Stimulated activated CD8-positive, alpha-beta memory T cell treated with anti-CD3 and anti-CD28 coated beads, Interleukin-15, amount 100 ng/mL, for 24 hours (primary cell): ENCODE measurements at regions not wholly inside any gene's neighbourhood (a gene's known extent, or its start where the extent isn't known, plus 50 kb on each side); places are given as distances from the start of the nearest gene placed in this dataset.
"Not testable (repeated sequence)": the region's sequence is repeated elsewhere in the genome, so short reads cannot be mapped to it uniquely, and the experiment has no call there.

Source experiments
- DNase-seq: peaks from one replicate; pipeline ENCODE4 v3.0.0-alpha.2; 2020; ENCODE audit warnings: low read depth

GRCh38 chr17:64772845-64773299, 110.8 kb upstream of the SMURF2 start:
- no peak for DNase-seq

GRCh38 chr17:64771980-64772844, 110.1 kb upstream of the SMURF2 start:
- no peak for DNase-seq

DNA sequence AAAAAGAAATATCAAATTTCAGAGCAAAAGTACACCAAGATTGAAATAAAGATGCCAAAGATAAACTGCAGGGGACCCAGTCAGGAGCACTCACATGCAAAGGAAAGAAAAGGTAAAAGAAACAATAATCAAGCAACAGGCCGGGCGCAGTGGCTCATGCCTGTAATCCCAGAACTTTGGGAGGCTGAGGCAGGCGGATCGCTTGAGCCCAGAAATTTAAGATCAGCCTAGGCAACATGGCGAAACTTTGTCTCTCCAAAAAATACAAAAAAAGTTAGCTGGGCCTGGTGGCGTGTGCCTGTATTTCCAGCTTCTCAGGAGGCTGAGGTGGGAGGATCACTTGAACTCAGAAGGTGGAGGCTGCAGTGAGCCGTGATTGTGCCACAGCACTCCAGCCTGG, 107.6 kb upstream of the SMURF2 start:
- no peak for DNase-seq

GRCh38 chr17:64767269-64767997, 105.3 kb upstream of the SMURF2 start:
- DNase-seq: no peak

DNA sequence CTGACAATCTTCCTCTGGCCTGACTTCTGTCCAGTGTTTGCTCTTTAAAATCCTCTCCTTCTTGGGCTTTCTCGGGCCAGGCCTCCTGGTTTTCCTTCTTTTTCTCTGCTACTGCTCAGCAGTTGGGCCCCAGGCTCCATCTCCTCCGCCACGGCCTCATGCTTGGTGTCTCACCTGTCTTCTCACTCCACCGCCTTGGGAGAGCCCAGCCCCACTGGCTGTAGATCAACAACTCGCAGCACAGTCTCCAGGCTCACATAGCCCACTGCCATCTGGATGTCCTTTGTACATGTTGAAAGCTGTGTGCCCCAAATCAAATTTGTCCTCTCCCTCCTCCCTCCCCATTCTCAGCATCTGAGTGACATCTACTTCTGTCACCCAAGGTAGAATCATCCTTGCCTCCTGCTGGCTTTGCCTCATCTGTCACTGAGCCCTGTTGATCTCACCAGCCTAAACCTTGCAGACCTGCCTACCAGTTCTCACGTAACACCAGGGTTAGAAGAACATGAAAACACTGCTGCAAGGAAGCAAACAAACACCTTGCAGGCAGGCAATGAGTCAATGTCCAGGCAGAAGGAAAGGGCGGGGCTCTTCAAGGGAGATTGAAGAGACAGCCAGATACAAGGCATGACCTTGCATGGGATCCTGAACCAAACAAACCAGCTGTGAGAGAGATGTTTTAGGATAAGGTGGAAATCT, 103.2 kb upstream of the SMURF2 start:
- DNase-seq: no peak

- DNase-seq: no peak
Measured at GRCh38 chr17:64750891-64751677, 89.0 kb upstream of the SMURF2 start.

DNA sequence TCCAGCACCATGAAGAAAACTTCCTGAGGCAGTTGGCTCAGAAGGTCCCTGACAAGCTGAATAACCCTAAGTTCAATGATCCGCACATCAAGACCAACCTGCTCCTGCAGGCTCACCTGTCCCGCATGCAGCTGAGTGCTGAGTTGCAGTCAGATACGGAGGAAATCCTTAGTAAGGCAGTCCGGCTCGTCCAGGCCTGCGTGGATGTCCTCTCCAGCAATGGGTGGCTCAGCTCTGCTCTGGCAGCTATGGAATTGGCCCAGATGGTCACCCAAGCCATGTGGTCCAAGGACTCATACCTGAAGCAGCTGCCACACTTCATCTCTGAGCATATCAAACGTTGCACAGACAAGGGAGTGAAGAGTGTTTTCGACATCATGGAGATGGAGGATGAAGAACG, 88.4 kb upstream of the SMURF2 start:
- no peak for DNase-seq

GRCh38 chr17:64749306-64749705, 87.2 kb upstream of the SMURF2 start:
- DNase-seq: no peak

DNA sequence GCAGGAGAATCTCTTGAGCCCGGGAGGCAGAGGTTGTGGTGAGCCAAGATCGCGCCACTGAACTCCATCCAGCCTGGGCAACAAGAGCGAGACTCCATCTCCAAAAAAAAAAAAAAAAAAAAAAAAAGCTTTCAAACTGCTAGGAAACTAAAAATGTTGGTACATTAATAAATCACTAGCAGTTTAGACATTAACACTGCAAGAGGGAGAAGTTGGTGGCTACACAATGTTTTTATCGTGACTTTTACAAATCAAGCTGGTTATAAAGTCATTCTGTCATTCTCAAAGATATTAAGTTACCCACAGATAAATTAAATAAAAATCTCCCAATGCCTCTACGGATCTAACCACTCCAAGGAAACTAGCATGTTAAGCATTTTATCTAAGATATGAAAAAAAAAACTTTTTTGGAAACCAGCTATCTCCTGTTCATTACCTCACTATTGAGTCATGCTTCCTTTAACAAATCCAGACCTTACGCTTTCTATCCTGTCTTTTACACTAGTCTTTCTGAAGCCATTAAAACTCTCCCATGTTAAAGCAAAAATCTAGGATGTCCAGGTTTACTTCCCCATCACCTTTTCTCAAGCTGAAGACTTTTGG, 85.9 kb upstream of the SMURF2 start:
- no peak for DNase-seq

- no peak for DNase-seq
Measured at GRCh38 chr17:64742326-64742725, 80.2 kb upstream of the SMURF2 start.

- DNase-seq: not testable (repeated sequence)
Measured at GRCh38 chr17:64741916-64742315, 79.8 kb upstream of the SMURF2 start.

GRCh38 chr17:64741038-64741641, 79.0 kb upstream of the SMURF2 start:
- no peak for DNase-seq

DNA sequence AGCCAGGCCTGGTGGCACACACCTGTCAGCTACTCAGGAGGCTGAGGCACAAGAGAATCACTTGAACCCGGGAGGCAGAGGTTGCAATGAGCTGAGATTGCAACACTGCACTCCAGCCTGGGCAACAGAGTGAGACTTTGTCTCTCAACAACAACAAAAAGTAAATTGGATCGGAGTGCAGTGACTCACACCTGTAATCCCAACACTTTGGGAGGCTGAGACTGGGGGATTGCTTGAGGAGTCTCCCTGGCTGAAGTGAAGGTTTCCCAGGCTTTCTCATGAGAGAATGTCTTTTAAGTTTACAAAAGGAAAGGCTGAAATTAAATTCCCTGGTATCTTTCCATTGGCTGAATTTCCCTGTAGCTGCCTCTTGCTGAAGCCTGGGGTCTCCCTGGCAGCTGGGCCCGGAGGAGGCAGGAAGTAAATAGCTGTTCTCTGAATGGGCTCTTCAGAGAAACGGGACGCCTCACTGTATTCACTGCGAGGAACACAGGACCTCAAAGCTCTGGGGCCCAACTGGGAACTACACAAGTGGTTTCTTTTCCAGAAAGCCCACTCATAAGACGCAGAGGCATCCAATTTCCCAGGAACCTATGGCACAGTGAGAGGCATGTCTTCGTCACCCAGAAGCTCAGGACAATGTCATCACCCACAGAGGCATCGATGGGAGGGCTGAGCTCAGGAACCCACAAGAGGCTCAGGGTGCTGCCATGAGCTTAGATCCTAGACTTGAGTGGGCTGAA, 77.4 kb upstream of the SMURF2 start:
- no peak for DNase-seq

DNA sequence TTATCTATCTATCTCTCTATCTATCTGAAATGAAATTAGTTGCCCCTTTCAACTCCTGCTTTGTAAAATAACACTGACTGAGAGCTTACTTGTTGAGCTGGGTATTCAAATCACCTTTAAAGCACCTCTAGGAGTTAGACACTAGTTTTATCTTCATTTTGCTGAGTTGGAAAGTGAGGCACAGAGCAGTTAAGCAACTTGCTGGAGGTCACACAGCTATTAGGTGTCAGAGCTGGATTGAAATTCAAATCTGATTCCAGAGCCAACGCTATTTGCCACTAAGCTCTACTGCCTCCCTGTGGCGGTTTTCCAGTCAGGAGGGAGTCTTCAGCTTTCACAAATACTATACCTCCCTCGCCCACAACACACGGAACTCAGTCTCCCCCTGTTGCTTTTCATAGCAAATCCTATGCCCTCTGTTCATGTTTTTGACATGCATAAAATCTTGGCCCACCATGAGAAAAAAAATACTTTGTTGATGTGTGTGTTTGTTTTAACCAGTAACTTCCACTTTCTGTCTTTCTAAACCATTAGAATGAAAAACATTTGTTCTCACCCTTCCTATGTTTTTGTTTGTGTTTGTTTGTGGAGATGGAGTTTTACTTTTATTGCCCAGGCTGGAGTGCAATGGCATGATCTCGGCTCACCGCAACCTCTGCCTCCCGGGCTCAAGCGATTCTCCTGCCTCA, 74.8 kb upstream of the SMURF2 start:
- no peak for DNase-seq

- DNase-seq: no peak
Measured at GRCh38 chr17:64732336-64733006, 70.4 kb upstream of the SMURF2 start.

GRCh38 chr17:64730023-64730422, 67.9 kb upstream of the SMURF2 start:
- not testable (repeated sequence) for DNase-seq

- DNase-seq: no peak
Measured at GRCh38 chr17:64729201-64729600, 67.1 kb upstream of the SMURF2 start.

DNA sequence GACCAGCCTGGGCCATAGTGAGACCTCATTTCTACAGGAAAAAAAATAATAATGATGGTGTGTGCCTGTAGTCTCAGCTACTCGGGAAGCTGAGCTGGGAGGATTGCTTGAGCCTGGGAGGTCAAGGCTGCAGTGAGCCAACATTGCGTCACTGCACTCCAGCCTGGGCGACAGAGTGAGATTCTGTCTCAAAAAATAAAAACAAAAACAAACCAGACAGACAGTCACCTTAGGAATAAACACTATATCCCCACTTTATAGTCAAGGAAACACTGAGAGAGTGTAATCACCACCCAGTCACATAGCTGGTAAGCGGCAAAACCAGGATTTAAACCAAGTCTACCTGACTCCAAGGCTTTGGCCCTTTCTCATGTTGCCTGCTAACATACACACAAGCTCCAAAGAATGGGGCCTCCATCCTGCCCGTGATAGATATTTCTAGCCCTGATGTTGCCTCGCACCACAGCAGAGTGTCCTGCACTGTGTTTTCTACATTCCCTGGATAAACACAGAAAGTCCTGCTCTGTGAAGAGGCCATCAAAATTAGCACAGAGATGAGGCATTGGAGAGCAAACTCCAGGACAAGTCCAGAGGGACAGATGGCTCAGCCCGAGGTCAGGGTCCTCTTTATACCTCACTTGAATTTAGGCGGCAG, 66.1 kb upstream of the SMURF2 start:
- no peak for DNase-seq

GRCh38 chr17:64726025-64726424, 63.9 kb upstream of the SMURF2 start:
- not testable (repeated sequence) for DNase-seq
